PC-3 (cell line): ENCODE measurements at regions not wholly inside any gene's neighbourhood (a gene's known extent, or its start where the extent isn't known, plus 50 kb on each side); places are given as distances from the start of the nearest gene placed in this dataset.

Experiments
- ATAC-seq: fragments of 200-7000 bp; cut with Tn5 transposase; 2 replicates; pipeline ENCODE4 v1.9.1; 2020; ENCODE audit warnings: mild to moderate bottlenecking, moderate library complexity
- BruUV-seq: library from RNA; stranded (reverse); fragments of 400-500 nt; replicated peaks from 2 replicates; lab custom pipeline; 2021; lab: Mats Ljungman, UMichigan
- CTCF ChIA-PET: fragments of 300-600 bp; sonication (Branson Sonifier 250); formaldehyde crosslinking; loops from one replicate; lab custom pipeline; 2022; ENCODE audit warnings: antibody characterized with exemption; lab: Charles Lee
- POLR2A ChIA-PET: fragments of 300-600 bp; sonication (Branson Sonifier 250); formaldehyde crosslinking; loops from one replicate; lab custom pipeline; 2022; ENCODE audit warnings: antibody characterized with exemption; ENCODE audit not compliant: unreplicated experiment; lab: Charles Lee
- DNase-seq: peaks from one replicate; pipeline ENCODE4 v3.0.0-alpha.2; 2015
- H2AFZ ChIP-seq: fragments of 300-600 bp; sonication (generic); 2 replicates; pipeline ENCODE4 v1.6.0; 2016; ENCODE audit warnings: antibody characterized with exemption, low read length
- H3F3A ChIP-seq: fragments of 300-600 bp; sonication (generic); one replicate; pipeline ENCODE4 v1.6.0; 2017; ENCODE audit warnings: antibody characterized with exemption, low read length, control low read depth, mild to moderate bottlenecking; ENCODE audit not compliant: unreplicated experiment
- H3K27ac ChIP-seq: fragments of 300-600 bp; sonication (generic); 2 replicates; pipeline ENCODE4 v1.5.1; 2016; ENCODE audit warnings: mild to moderate bottlenecking, low read length
- H3K27me3 ChIP-seq: fragments of 300-600 bp; sonication (generic); 2 replicates; pipeline ENCODE4 v1.6.1; 2016; ENCODE audit warnings: low read length, mixed read lengths
- H3K36me3 ChIP-seq: fragments of 300-600 bp; sonication (generic); 2 replicates; pipeline ENCODE4 v1.6.1; 2016; ENCODE audit warnings: low read depth, mixed run types, low read length, mixed read lengths
- H3K4me1 ChIP-seq: fragments of 300-600 bp; sonication (generic); 2 replicates; pipeline ENCODE4 v1.5.1; 2016; ENCODE audit warnings: low read length; ENCODE audit not compliant: insufficient read depth
- H3K4me2 ChIP-seq: fragments of 300-600 bp; sonication (generic); 2 replicates; pipeline ENCODE4 v1.6.0; 2016; ENCODE audit warnings: low read length
- H3K4me3 ChIP-seq: fragments of 300-600 bp; sonication (generic); 2 replicates; pipeline ENCODE4 v1.5.1; 2016; ENCODE audit warnings: mild to moderate bottlenecking, low read length, mixed read lengths
- H3K79me2 ChIP-seq: fragments of 300-600 bp; sonication (generic); 2 replicates; pipeline ENCODE4 v1.6.1; 2017; ENCODE audit warnings: low read length, mixed read lengths
- H3K9ac ChIP-seq: fragments of 300-600 bp; sonication (generic); 2 replicates; pipeline ENCODE4 v1.6.0; 2016; ENCODE audit warnings: mild to moderate bottlenecking, low read length
- H3K9me2 ChIP-seq: fragments of 300-600 bp; sonication (generic); replicated peaks from 2 replicates; pipeline ENCODE4 v1.6.1; 2016; ENCODE audit warnings: mixed run types, low read length, mixed read lengths
- H3K9me3 ChIP-seq: fragments of 300-600 bp; sonication (generic); 2 replicates; pipeline ENCODE4 v1.6.1; 2016; ENCODE audit warnings: low read length, mixed read lengths
- H4K20me1 ChIP-seq: fragments of 300-600 bp; sonication (generic); 2 replicates; pipeline ENCODE4 v1.6.1; 2016; ENCODE audit warnings: low read length, mixed read lengths
- CTCF ChIP-seq: fragments of 300-600 bp; sonication (generic); conservative IDR thresholded peaks from 2 replicates; pipeline ENCODE4 v1.5.1; 2017; ENCODE audit warnings: antibody characterized with exemption, low read depth, mild to moderate bottlenecking, low read length
- EZH2 ChIP-seq: fragments of 300-600 bp; sonication (generic); IDR thresholded peaks from one replicate; pipeline ENCODE4 v1.6.1; 2017; ENCODE audit warnings: antibody characterized with exemption, mild to moderate bottlenecking, low read length; ENCODE audit not compliant: unreplicated experiment
- EZH2phosphoT487 ChIP-seq: fragments of 300-600 bp; sonication (generic); IDR thresholded peaks from 2 replicates; pipeline ENCODE4 v1.6.1; 2018; ENCODE audit warnings: mild to moderate bottlenecking, antibody characterized with exemption, low read length, borderline replicate concordance
- intact Hi-C: fragments of 100-400 bp; cut with micrococcal nuclease; formaldehyde crosslinking; loops from 2 replicates; pipeline ENCODE4 v1.9.0; 2023

GRCh38 chr4:79495447-79495846, 87.4 kb upstream of the GK2 start:
- Histone ChIP-seq H3F3A (no peaks in the 10 kb centered on the region), H3K9ac (no peak overlapping the region), H3K4me1 (no peaks in the 10 kb centered on the region), H3K36me3 (no peaks in the 10 kb centered on the region), H3K27me3 (peaks cover 15% of the 10 kb centered on the region; the same call in 1 of the 2 replicates), H4K20me1 (no peaks in the 10 kb centered on the region), H3K9me2 (no peaks in the 10 kb centered on the region), H3K4me2 (no peak overlapping the region), H3K27ac (no peak overlapping the region), H3K79me2 (no peaks in the 10 kb centered on the region), H2AFZ (no peak overlapping the region), H3K4me3 (no peak overlapping the region), H3K9me3 (no peaks in the 10 kb centered on the region)
- CTCF ChIA-PET = no interaction called here
- intact Hi-C loops = no loop called here
- BruUV-seq = no TSS peak
- no peak for ATAC-seq
- no peak for DNase-seq
- POLR2A ChIA-PET = no interaction called here
- TF ChIP-seq EZH2 (no peak), CTCF (no peak), EZH2phosphoT487 (no peak)

GRCh38 chr4:79492148-79492547, 84.1 kb upstream of the GK2 start:
- ATAC-seq = no peak
- intact Hi-C loops = no loop called here
- Histone ChIP-seq H4K20me1 (no peaks in the 10 kb centered on the region), H2AFZ (no peak overlapping the region), H3F3A (no peaks in the 10 kb centered on the region), H3K36me3 (no peaks in the 10 kb centered on the region), H3K4me3 (no peak overlapping the region), H3K79me2 (no peaks in the 10 kb centered on the region), H3K4me2 (no peak overlapping the region), H3K9ac (no peak overlapping the region), H3K4me1 (no peaks in the 10 kb centered on the region), H3K9me3 (no peaks in the 10 kb centered on the region), H3K27ac (no peak overlapping the region), H3K27me3 (peaks cover 15% of the 10 kb centered on the region; the same call in 1 of the 2 replicates), H3K9me2 (no peaks in the 10 kb centered on the region)
- no TSS peak for BruUV-seq
- CTCF ChIA-PET = no interaction called here
- TF ChIP-seq EZH2 (no peak), EZH2phosphoT487 (no peak), CTCF (no peak)
- POLR2A ChIA-PET = no interaction called here
- DNase-seq = no peak

- Histone ChIP-seq H3K4me2 (no peak overlapping the region), H3K9me2 (no peaks in the 10 kb centered on the region), H3K4me3 (no peak overlapping the region), H3K36me3 (no peaks in the 10 kb centered on the region), H3F3A (no peaks in the 10 kb centered on the region), H3K9me3 (no peaks in the 10 kb centered on the region), H3K27ac (no peak overlapping the region), H3K9ac (no peak overlapping the region), H3K27me3 (0 out of 2 replicates have a peak, but pooled peaks cover under 1% of the 10 kb centered on the region), H3K79me2 (no peaks in the 10 kb centered on the region), H2AFZ (no peak overlapping the region), H3K4me1 (no peaks in the 10 kb centered on the region), H4K20me1 (no peaks in the 10 kb centered on the region)
- ATAC-seq (no peak), DNase-seq (no peak)
- no TSS peak for BruUV-seq
- ChIA-PET CTCF (no interaction called here), POLR2A (no interaction called here)
- intact Hi-C loops = no loop called here
- TF ChIP-seq EZH2phosphoT487 = no peak
- no peak for TF ChIP-seq CTCF
- TF ChIP-seq EZH2 = no peak
These were observed 81.5 kb upstream of the GK2 start for GRCh38 chr4:79489506-79489905.
